GM12878 (cell line): ENCODE measurements at regions not wholly inside any gene's neighbourhood (a gene's known extent, or its start where the extent isn't known, plus 50 kb on each side); places are given as distances from the start of the nearest gene placed in this dataset.

ENCODE experiments used
- ATAC-seq: fragments of 200-7000 bp; cut with Tn5 transposase; 3 replicates; pipeline ENCODE4 v1.9.1; 2020; ENCODE audit warnings: mild to moderate bottlenecking, moderate library complexity
- BruUV-seq: library from RNA; stranded (reverse); fragments of 400-500 nt; replicated peaks from 2 replicates; lab custom pipeline; 2021; lab: Mats Ljungman, UMichigan
- CTCF ChIA-PET: fragments of 300-600 bp; sonication (Branson Sonifier 250); formaldehyde crosslinking; extraction: SDS; loops from one replicate; lab custom pipeline; 2021; ENCODE audit warnings: inconsistent platforms; lab: Yijun Ruan, JAX
- POLR2A ChIA-PET: fragments of 350-600 bp; formaldehyde crosslinking; extraction: SDS; loops from one replicate; lab custom pipeline; 2021; ENCODE audit warnings: inconsistent platforms; lab: Charles Lee
- RAD21 ChIA-PET: fragments of 300-600 bp; sonication (Branson Sonifier 250); formaldehyde crosslinking; loops from one replicate; lab custom pipeline; 2023; ENCODE audit warnings: antibody characterized with exemption; ENCODE audit not compliant: unreplicated experiment; lab: Charles Lee
- SMC1A ChIA-PET: fragments of 300-600 bp; sonication (Branson Sonifier 250); formaldehyde crosslinking; loops from one replicate; lab custom pipeline; 2023; ENCODE audit not compliant: unreplicated experiment, uncharacterized antibody; lab: Charles Lee
- DNase-seq: peaks from one replicate; pipeline ENCODE4 v3.0.0-alpha.2; 2011; ENCODE audit warnings: low read depth, low spot score
- FAIRE-seq: peaks from 3 replicates; lab custom pipeline; 2011; peaks lifted over from hg19 to GRCh38; lab: Jason Lieb, UNC
- H2AFZ ChIP-seq: 2 replicates; pipeline ENCODE4 v1.6.0; 2011; ENCODE audit warnings: low read depth, low read length, control low read depth; ENCODE audit not compliant: control insufficient read depth
- H3K27ac ChIP-seq: 2 replicates; pipeline ENCODE4 v1.5.1; 2011; ENCODE audit warnings: control low read depth; ENCODE audit not compliant: control insufficient read depth, insufficient read depth
- H3K27me3 ChIP-seq, 2 experiments: replicated peaks in 1 of 2; 2 replicates each; pipeline versions ENCODE4 v1.6.0 to v1.6.1; 2011; ENCODE audit warnings: low read length in 1 of 2; ENCODE audit not compliant: control insufficient read depth in 2 of 2, insufficient read depth in 2 of 2
- H3K36me3 ChIP-seq, 2 experiments: 2 replicates each; pipeline ENCODE4 v1.5.1; 2011; ENCODE audit warnings: low read length in 1 of 2; ENCODE audit not compliant: control insufficient read depth in 2 of 2, insufficient read depth in 2 of 2
- H3K4me1 ChIP-seq: 2 replicates; pipeline ENCODE4 v1.6.1; 2011; ENCODE audit warnings: mild to moderate bottlenecking, low read length, moderate library complexity, mixed read lengths; ENCODE audit not compliant: control insufficient read depth, insufficient read depth
- H3K4me2 ChIP-seq: 2 replicates; pipeline ENCODE4 v1.6.0; 2011; ENCODE audit warnings: control low read depth; ENCODE audit not compliant: control insufficient read depth, insufficient read depth
- H3K4me3 ChIP-seq: fragments of 200-600 bp; sonication (generic); 2 replicates; pipeline ENCODE4 v1.5.1; 2016
- H3K79me2 ChIP-seq: 2 replicates; pipeline ENCODE4 v1.6.0; 2011; ENCODE audit warnings: low read length; ENCODE audit not compliant: control insufficient read depth, insufficient read depth
- H3K9ac ChIP-seq: 2 replicates; pipeline ENCODE4 v1.8.0; 2011; ENCODE audit warnings: low read length, control low read depth, mixed read lengths; ENCODE audit not compliant: control insufficient read depth, insufficient read depth
- H3K9me3 ChIP-seq: replicated peaks from 3 replicates; pipeline ENCODE4 v1.5.1; 2011; ENCODE audit warnings: mild to moderate bottlenecking, low read length; ENCODE audit not compliant: control insufficient read depth, insufficient read depth
- H4K20me1 ChIP-seq: 2 replicates; pipeline ENCODE4 v1.6.0; 2011; ENCODE audit not compliant: control insufficient read depth, insufficient read depth
- ATF3 ChIP-seq: IDR thresholded peaks from 2 replicates; pipeline ENCODE4 v1.6.1; 2011; ENCODE audit warnings: low read depth, mild to moderate bottlenecking, low read length, moderate library complexity, borderline replicate concordance; ENCODE audit errors: extremely low read depth
- CBFB ChIP-seq: IDR thresholded peaks from 2 replicates; pipeline ENCODE4 v1.6.1; 2016; ENCODE audit warnings: antibody characterized with exemption, low read depth
- CBX5 ChIP-seq: sonication (generic); IDR thresholded peaks from 2 replicates; pipeline ENCODE4 v1.6.1; 2016; ENCODE audit warnings: low read depth, moderate library complexity, mild to moderate bottlenecking, inconsistent platforms
- EP300 ChIP-seq, 2 experiments: fragments of 150-350 bp in 1 of 2; IDR thresholded peaks; 2 replicates each; pipeline ENCODE4 v1.6.1; 2011 to 2012; ENCODE audit warnings: low read depth in 2 of 2, low read length in 2 of 2, borderline replicate concordance in 1 of 2, improper control_type of control experiment in 1 of 2, inconsistent platforms in 1 of 2; ENCODE audit not compliant: control insufficient read depth in 1 of 2
- MTA3 ChIP-seq: IDR thresholded peaks from 2 replicates; pipeline ENCODE4 v1.6.1; 2012; ENCODE audit warnings: low read length, inconsistent platforms, borderline replicate concordance
- PAX5 ChIP-seq: IDR thresholded peaks from 2 replicates; pipeline ENCODE4 v1.6.1; 2011; ENCODE audit warnings: low read depth, low read length, borderline replicate concordance
- RAD51 ChIP-seq: fragments of 450-650 bp; IDR thresholded peaks from 2 replicates; pipeline ENCODE4 v1.6.1; 2016; ENCODE audit warnings: moderate library complexity, mild to moderate bottlenecking, inconsistent platforms
- RB1 ChIP-seq: fragments of 450-650 bp; formaldehyde crosslinking; IDR thresholded peaks from 2 replicates; pipeline ENCODE4 v1.6.1; 2017; ENCODE audit warnings: mild to moderate bottlenecking, borderline replicate concordance
- RELB ChIP-seq: fragments of 450-650 bp; IDR thresholded peaks from 2 replicates; pipeline ENCODE4 v1.6.1; 2017; ENCODE audit warnings: low read depth, mild to moderate bottlenecking, moderate library complexity
- SMC3 ChIP-seq: IDR thresholded peaks from 2 replicates; pipeline ENCODE4 v1.6.1; 2011; ENCODE audit warnings: low read length, improper control_type of control experiment, borderline replicate concordance
- ZNF217 ChIP-seq: fragments of 450-650 bp; IDR thresholded peaks from 2 replicates; pipeline ENCODE4 v1.6.1; 2017; ENCODE audit warnings: antibody characterized with exemption, mild to moderate bottlenecking
- WGBS: methylation state at CpG from one replicate; pipeline ENCODE4 v1.1.6; 2016; ENCODE audit warnings: low lambda C conversion rate; ENCODE audit not compliant: insufficient replicate concordance, insufficient coverage; ENCODE audit errors: missing lambda C conversion rate; 5-methylcytosine and 5-hydroxymethylcytosine counted together
- in situ Hi-C: fragments of 300-500 bp; cut with MboI; formaldehyde crosslinking; loops from 9 replicates; pipeline ENCODE4 v1.14.3; 2018; ENCODE audit warnings: mixed read lengths
- intact Hi-C: fragments of 100-400 bp; cut with micrococcal nuclease; formaldehyde crosslinking; loops from one replicate; pipeline ENCODE4 v1.14.2; 2022; ENCODE audit not compliant: unreplicated experiment

- Histone ChIP-seq H3K4me3 (no peak overlapping the region), H3K27ac (no peak overlapping the region), H3K27me3 (no peaks in the 10 kb centered on the region), H4K20me1 (no peaks in the 10 kb centered on the region), H2AFZ (no peak overlapping the region), H3K9me3 (no peaks in the 10 kb centered on the region), H3K4me2 (no peak overlapping the region), H3K9ac (no peak overlapping the region), H3K79me2 (no peaks in the 10 kb centered on the region), H3K36me3 (no peaks in the 10 kb centered on the region), H3K4me1 (no peaks in the 10 kb centered on the region)
- ATAC-seq: no peak
- in situ Hi-C loops: no loop called here
- ChIA-PET POLR2A (no interaction called here), RAD21 (no interaction called here), SMC1A (interaction anchor here (0.6 to 0.8 kb wide), 2 partner anchors 10 to 414 kb away, joined by 3 read pairs; no protein-coding TSS in a partner anchor), CTCF (interaction anchor here (0.6 kb wide), 1 partner anchor 639 kb away, joined by 3 read pairs; no protein-coding TSS in a partner anchor)
- FAIRE-seq: no peak
- no peak for DNase-seq
- BruUV-seq: no TSS peak
- WGBS: 4% methylated on average over 5 of the region's 5 CpGs
- intact Hi-C loops: no loop called here
- TF ChIP-seq ATF3 (no peak), CBX5 (no peak)
Measured at GRCh38 chr5:121199216-121199999, 652.3 kb upstream of the FTMT start.

- ChIA-PET CTCF (no interaction called here), POLR2A (no interaction called here)
- Histone ChIP-seq H3K4me2 (no peak overlapping the region), H3K9ac (no peak overlapping the region), H3K4me3 (no peak overlapping the region), H4K20me1 (no peaks in the 10 kb centered on the region), H3K27me3 (no peaks in the 10 kb centered on the region), H2AFZ (no peak overlapping the region), H3K79me2 (no peaks in the 10 kb centered on the region), H3K27ac (no peak overlapping the region)
- ATAC-seq: no peak
- no TSS peak for BruUV-seq
- no peak for FAIRE-seq
- intact Hi-C loops: no loop called here
- 0% methylated on average over 1 of the region's 1 CpG for WGBS
- in situ Hi-C loops: no loop called here
- no peak for DNase-seq
- no peak for TF ChIP-seq RAD51
- TF ChIP-seq RELB: no peak
- TF ChIP-seq EP300 (IDR thresholded peaks at IDR 0.05; ENCODE audit: borderline replicate concordance in 1 of 2, control insufficient read depth in 1 of 2, low read depth in 2 of 2, low read length in 2 of 2): no peak
- no peak for TF ChIP-seq ZNF217
- TF ChIP-seq PAX5: no peak
- no peak for TF ChIP-seq CBFB
- TF ChIP-seq MTA3: no peak
- no peak for TF ChIP-seq SMC3
- TF ChIP-seq RB1: no peak
- TF ChIP-seq, all 136 proteins: peak for 0
- RAD21 ChIA-PET: no interaction called here
- Histone ChIP-seq H3K36me3 (no peaks in the 10 kb centered on the region), H3K4me1 (no peaks in the 10 kb centered on the region), H3K9me3 (no peaks in the 10 kb centered on the region)
- SMC1A ChIA-PET: no interaction called here
Measured at GRCh38 chr5:121218086-121218485, 633.6 kb upstream of the FTMT start.
